ENCODE measurements at regions not wholly inside any gene's neighbourhood (a gene's known extent, or its start where the extent isn't known, plus 50 kb on each side); places are given as distances from the start of the nearest gene placed in this dataset.
"Not testable (repeated sequence)": the region's sequence is repeated elsewhere in the genome, so short reads cannot be mapped to it uniquely, and the experiment has no call there.

DNA sequence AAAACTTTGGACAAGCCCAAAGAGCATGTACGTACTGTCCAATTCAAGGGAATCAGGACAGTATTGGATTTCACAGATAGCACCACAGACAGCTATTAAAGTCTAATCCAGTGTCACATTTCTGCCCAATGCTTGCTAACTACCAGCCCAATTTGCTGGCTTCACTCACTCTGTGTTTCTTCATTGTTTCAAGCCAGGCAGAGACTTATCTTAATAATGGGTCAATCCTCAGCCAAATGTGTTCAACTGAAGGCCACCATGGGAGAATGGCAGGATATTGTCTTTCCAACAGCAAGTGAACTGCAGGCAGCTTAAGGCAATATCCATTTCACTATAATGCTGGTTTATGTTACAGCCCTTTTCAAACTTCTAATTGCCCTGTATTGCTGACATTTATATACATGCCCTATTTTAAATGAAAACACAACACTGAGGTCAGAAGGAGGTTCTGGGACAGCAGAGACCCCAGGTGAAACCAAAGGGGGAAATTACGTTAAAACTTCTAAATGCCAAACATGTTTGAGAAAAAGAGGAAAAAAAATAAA, 142.1 kb upstream of the RSPO3 start:
- H3K4me3 ChIP-seq (ENCODE audit: low read depth, low read length), result no peak overlapping the region
- no peak for TF ChIP-seq MYC (IDR thresholded peaks at IDR 0.05; ENCODE audit: low read depth, low read length)
- no peak for TF ChIP-seq POLR2A (IDR thresholded peaks at IDR 0.05; ENCODE audit: extremely low read depth, insufficient read length)
- TF ChIP-seq, protein P1, sequence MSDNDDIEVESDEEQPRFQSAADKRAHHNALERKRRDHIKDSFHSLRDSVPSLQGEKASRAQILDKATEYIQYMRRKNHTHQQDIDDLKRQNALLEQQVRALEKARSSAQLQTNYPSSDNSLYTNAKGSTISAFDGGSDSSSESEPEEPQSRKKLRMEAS (IDR thresholded peaks at IDR 0.05; ENCODE audit: low read depth, low read length), result no peak
- TF ChIP-seq CTCF (IDR thresholded peaks at IDR 0.05; ENCODE audit: low read depth, low read length), result no peak
- no peak for DNase-seq (ENCODE audit: low read depth)

DNA sequence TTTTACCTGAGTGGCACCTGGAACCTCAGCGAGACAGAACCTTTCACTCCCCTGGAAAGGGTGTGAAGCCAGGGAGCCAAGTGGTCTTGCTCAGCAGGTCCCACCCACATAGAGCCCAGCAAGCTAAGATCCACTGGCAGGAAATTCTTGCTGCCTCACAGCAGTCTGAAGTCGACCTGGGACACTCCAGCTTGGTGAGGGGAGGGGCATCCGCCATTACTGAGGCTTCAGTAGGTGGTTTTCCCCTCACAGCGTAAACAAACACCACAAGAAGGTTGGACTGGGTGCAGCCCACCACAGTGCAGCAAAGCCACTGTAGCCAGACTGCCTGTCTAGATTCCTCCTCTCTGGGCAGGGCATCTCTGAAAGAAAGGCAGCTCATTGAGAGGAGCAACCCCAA, 134.7 kb upstream of the RSPO3 start:
- TF ChIP-seq POLR2A (IDR thresholded peaks at IDR 0.05; ENCODE audit: extremely low read depth, insufficient read length) (no peak), MYC (IDR thresholded peaks at IDR 0.05; ENCODE audit: low read depth, low read length) (no peak), CTCF (IDR thresholded peaks at IDR 0.05; ENCODE audit: low read depth, low read length) (no peak)
- TF ChIP-seq, protein P1 (IDR thresholded peaks at IDR 0.05; ENCODE audit: low read depth, low read length), result no peak
- DNase-seq (ENCODE audit: low read depth), result no peak
- H3K4me3 ChIP-seq (ENCODE audit: low read depth, low read length), result no peak overlapping the region

- not testable (repeated sequence) for DNase-seq (ENCODE audit: low read depth); H3K4me3 ChIP-seq (ENCODE audit: low read depth, low read length)
Observed at GRCh38 chr6:126988125-126988524, 130.3 kb upstream of the RSPO3 start.

GRCh38 chr6:127000631-127001030, 117.8 kb upstream of the RSPO3 start:
- no peak for DNase-seq (ENCODE audit: low read depth)
- no peak overlapping the region for H3K4me3 ChIP-seq (ENCODE audit: low read depth, low read length)
- TF ChIP-seq CTCF (IDR thresholded peaks at IDR 0.05; ENCODE audit: low read depth, low read length) (no peak), MYC (IDR thresholded peaks at IDR 0.05; ENCODE audit: low read depth, low read length) (no peak)
- TF ChIP-seq, protein P1 (IDR thresholded peaks at IDR 0.05; ENCODE audit: low read depth, low read length), result no peak

GRCh38 chr6:127013865-127014264, 104.6 kb upstream of the RSPO3 start:
- DNase-seq (ENCODE audit: low read depth), result no peak
- no peak overlapping the region for H3K4me3 ChIP-seq (ENCODE audit: low read depth, low read length)
- TF ChIP-seq, protein P1 (IDR thresholded peaks at IDR 0.05; ENCODE audit: low read depth, low read length), result no peak
- TF ChIP-seq POLR2A (IDR thresholded peaks at IDR 0.05; ENCODE audit: extremely low read depth, insufficient read length) (no peak), CTCF (IDR thresholded peaks at IDR 0.05; ENCODE audit: low read depth, low read length) (no peak)

- TF ChIP-seq POLR2A (IDR thresholded peaks at IDR 0.05; ENCODE audit: extremely low read depth, insufficient read length), result no peak
- no peak overlapping the region for H3K4me3 ChIP-seq (ENCODE audit: low read depth, low read length)
- no peak for DNase-seq (ENCODE audit: low read depth)
Observed at GRCh38 chr6:127015858-127016257, 102.6 kb upstream of the RSPO3 start.

DNA sequence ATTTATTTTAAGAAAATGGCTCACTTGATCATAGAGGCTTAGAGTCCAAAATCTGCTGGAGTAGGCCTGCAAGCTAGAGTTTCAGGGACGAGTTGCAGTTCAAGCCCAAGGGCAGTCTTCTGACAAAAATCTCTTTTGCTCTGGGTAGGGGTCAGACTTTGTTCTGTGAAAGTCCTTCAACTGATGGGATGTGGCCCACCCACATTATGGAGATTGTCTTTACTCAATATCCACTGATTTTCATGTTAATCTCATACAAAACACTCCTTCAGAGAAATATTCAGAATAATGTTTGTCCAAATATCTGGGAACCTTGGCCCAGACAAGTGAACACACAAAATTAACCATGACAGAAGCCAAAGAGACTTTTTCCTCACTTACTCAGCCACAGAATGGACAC, 98.6 kb upstream of the RSPO3 start:
- no peak overlapping the region for H3K4me3 ChIP-seq (ENCODE audit: low read depth, low read length)
- TF ChIP-seq MYC (IDR thresholded peaks at IDR 0.05; ENCODE audit: low read depth, low read length), result no peak
- TF ChIP-seq POLR2A (IDR thresholded peaks at IDR 0.05; ENCODE audit: extremely low read depth, insufficient read length), result no peak
- TF ChIP-seq, protein P1 (IDR thresholded peaks at IDR 0.05; ENCODE audit: low read depth, low read length), result no peak
- TF ChIP-seq CTCF (IDR thresholded peaks at IDR 0.05; ENCODE audit: low read depth, low read length), result no peak
- no peak for DNase-seq (ENCODE audit: low read depth)

All from NB4 (cell line).